ENCODE measurements at regions not wholly inside any gene's neighbourhood (a gene's known extent, or its start where the extent isn't known, plus 50 kb on each side); places are given as distances from the start of the nearest gene placed in this dataset.

DNA sequence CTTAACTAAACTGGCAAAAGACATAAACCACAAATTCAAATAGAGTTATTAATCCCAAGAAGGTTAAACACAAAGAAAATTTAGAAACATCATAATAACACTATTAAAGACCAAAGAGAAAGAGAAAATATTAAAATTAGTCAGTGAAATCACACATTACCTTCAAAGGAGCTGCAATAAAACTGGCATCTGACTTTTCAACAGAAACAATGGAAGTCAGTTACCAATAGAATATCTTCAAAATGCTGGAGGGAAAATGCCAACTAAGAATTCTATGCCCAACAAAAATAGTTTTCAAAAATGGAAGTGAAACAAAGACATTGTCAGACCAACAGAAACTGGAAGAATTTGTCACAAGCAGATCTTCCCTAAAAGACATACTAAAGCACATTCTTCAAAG lies 68.7 kb upstream of the RNF7 start:
- no peak for DNase-seq (ENCODE audit: low read depth, low spot score)

DNA sequence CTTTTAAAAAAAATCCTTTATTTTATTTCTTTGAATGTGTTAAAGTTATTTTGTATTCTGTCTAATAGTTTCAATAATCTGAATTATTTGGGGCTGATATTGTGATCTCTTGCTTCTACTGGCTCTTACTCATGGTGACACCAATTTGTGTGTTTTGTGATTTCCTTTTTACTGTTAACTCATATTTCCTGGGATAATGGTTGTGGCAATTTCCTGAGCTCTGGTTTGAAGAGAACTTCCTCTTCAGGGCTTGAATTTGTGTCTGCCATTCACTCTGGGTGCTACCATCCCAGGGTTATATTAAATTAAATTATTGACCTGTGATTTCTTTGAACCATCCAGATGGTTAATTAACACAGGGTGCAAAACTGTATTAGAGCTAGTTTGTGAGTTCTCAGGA lies 60.4 kb upstream of the RNF7 start:
- no peak for DNase-seq (ENCODE audit: low read depth, low spot score)

DNA sequence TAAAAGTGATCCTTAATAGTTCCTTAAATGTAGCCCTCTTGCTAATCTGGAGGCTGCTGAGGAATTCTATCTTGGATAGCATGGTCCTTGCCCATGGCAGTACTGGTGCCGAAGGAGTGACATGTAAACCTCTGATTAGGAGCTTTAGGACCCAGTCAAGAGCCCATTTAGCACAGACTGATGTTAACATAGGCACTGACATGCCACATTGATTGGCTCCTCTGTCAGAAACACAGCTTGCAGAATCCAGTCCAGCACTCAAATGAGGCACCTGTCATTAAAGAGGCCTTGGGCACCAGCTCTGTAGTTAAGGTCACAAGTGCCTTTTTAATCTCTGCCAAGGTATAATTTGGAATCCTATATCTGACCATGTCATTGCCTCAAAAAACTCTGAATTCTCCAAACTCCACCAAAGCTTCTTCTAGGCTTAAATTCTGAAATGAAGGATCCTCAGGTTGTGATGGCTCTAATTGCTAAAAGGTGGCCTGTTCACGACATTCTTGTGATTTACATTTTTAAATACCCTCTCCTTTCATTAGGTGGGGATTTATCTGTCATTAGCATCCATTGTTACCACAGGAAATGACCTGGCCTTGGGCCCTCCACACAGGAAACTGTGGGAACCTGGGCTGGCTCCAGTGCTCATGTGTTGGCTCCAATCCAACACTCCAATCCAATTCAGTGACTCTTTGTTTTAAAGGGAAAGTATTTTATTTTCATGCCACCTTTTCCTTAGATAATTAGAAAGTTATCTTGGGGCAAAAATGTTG lies 57.3 kb upstream of the RNF7 start:
- no peak for DNase-seq (ENCODE audit: low read depth, low spot score)

DNA sequence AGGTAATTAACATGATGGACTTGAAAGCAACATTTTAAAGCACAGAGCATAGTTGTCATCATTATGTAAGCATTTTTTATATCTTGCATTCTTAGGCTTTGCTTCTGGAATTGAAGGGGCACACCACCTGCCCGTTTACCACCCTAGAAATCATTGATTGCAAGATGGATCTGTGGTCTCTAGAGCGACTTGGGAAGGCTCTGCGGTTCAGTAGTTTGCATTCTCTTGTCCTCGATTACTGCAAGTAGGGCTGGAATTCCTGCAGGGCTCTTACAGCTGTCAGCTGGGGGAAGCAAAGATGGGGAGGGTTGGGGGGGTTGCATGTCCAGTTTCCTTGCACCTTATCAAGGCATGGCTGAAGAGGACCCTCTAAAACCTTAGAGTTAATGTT lies 56.7 kb upstream of the RNF7 start:
- no peak for DNase-seq (ENCODE audit: low read depth, low spot score)

DNA sequence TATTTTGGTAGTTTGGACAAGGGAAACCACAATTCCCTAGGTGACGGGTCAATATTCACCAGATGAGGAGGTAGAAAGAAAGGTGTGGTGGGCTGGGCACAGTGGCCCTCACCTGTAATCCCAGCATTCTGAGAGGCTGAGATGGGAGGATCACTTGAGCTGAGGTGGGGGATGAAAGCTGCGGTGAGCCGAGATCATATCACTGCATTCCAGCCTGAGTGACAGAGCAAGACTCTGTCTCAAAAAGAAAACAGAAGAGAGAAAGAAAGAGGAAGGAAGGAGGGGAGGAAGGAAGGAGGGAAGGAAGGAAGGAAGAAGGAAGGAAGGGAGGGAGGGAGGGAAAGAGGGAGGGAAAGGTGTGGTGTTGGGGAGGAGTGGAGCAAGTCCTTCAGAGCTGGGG lies 56.1 kb upstream of the RNF7 start:
- DNase-seq (ENCODE audit: low read depth, low spot score): no peak

DNA sequence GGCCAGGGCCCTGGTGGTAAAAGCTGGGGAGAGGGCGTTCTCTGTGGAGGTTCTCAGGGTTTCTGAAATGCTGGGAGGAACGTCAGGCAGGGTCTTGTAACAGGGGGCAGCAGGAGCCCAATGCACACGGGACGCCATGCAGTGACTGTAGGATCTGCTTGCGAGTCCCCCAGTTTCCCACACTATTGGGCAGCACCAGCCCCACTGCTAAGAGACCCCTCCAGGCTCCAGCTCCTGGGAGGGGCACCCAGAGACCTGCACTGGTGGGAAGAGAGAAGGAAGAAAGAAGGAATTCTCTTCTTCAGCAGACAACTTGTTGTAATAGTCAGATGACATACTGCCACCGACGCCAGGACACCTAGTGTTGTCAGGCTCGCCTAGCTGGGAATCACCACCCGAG lies 55.2 kb upstream of the RNF7 start:
- no peak for DNase-seq (ENCODE audit: low read depth, low spot score)

DNA sequence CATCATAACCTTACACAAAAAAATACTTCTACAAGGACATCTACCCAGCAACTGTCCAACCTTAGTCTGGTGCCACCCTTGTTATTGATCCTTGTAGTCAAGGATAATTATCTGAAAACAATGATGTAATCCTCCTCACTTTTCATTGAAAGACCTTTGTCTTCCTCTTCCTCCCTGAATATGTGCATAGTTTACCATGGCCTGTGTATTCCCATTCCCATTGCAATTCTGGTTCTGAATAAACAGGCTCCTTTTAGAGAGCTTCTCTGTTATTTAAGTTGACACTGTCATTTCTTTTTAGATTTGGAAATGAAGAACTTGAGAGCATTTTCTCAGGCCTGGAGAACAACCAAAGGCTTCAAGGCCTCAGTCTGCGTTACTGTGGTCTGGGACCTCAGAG lies 53.3 kb upstream of the RNF7 start:
- DNase-seq (ENCODE audit: low read depth, low spot score): peak; percentile 21

DNA sequence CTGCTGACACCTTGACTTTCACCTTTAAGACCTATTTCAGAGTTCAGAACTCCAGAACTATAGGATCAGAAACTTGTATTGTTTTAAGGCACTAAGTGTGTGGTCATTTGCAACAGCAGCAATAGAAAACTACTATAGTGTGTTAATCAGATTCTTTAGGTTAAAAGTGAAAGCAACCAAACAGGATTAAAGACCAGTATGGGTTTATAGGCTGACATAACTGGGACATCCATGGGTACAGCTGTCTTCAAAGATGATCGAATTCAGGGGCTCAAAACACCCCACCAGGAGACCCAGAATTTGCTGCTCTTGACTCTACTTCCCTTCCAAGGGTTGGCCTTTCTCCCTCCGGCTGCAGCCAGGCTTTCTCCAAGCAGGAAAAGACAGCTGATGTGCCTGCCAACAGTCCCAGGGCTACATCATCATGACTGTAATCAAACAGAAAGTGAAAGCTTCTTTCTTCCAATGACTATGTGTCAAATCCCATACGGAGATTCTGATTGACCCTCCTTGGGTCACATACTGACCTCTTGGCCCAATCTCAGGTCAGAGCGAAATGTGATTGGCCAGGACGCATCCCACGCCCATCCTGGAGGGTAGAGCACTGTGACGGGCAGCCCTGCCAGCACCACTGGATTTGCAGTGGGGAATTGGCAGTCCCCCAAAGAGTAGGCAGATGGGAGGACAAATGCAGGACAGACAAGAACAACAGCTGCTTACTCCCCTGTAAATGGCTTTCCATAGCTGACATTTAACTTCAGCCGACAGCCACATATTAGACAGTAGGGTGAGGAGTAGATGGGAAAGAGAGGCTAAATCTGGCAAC lies 51.4 kb upstream of the RNF7 start:
- DNase-seq (ENCODE audit: low read depth, low spot score): no peak

Measured in ELF-1 (cell line).